DMS 273 treated with DMSO at 0.1 percent for 48 hours (cell line): ENCODE measurements at regions not wholly inside any gene's neighbourhood (a gene's known extent, or its start where the extent isn't known, plus 50 kb on each side); places are given as distances from the start of the nearest gene placed in this dataset.
A peak's percentile ranks its signal among the peaks of the same experiment; 100 is the strongest.

Experiments used
- DNase-seq: peaks from one replicate; lab custom pipeline; 2025; lab: John Stamatoyannopoulos, UW

DNA sequence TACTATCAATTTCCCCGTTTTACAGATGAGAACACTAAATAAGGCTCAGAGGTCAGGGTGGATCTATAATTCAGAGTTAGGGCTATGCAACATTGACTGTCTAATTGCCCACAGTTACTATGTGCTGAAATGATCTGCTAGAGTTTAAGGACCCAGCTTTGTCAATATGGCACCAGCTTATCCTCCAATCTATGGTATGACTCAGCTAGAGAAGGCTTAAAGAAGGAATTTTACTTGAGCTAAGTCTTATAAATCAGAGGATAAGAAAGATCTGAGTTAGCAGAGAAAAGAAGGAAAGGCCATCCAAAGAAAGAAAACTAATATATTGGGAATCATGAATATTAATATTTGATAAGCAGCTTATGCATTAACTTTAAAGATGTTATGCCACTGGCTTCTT is 78.1 kb downstream of the ASB9 start:
- DNase-seq, result no peak

DNA sequence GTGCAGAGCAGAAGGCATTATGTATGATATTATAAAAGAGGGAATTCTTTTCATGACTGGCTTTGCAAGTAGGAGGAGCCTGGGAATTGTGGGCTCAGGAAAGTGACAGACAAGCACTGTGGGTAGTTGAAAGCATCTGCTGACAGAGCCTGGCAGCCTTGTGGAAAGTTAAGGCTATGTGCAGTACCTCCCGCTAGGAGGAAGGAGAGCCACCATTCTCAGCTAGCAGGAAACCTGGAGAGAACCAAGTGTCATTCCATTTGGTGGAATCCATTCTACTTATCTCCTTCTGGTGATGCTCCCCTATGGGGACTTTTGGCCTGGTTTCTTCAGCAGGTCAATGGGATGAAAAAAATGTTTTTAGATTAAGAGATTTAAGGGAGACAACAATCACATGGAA is 81.8 kb downstream of the ASB9 start:
- no peak for DNase-seq

DNA sequence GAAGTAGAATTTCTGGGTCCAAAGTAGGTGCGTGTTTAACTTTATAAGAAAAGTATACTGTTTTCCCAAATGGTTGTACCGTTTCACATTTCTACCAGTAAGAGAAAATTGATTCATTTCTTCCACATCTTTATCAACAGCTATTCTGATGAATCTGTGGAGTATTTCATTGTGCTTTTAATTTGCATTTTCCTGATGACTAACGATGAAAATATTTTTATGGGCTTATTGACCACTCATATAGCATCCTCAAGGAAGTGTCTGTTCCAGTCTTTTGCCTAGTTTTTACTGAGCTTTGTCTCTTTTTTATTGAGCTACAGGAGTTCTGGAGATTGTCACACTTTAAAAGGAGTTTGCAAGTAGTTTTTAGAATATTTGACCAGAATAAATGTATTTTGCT is 92.6 kb downstream of the ASB9 start:
- no peak for DNase-seq

DNA sequence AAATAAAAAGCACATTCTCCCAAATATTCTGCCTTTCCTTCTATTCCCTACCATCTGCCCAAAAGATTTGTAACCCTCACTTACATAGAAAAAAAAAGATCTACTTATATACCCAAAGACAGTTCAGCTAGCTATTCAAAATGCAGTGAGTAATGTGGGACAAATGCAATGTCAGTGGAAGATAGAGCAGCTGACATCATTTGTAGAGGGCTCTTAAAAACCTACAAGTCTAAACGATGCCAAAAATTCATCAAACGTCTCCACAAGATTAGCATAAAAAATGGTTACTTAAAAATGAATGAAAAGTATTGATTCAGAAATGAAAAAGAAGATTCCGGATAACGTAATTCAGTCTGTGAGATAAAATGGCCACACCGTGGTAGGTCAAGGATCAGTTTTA is 96.5 kb downstream of the ASB9 start:
- DNase-seq, result no peak

DNA sequence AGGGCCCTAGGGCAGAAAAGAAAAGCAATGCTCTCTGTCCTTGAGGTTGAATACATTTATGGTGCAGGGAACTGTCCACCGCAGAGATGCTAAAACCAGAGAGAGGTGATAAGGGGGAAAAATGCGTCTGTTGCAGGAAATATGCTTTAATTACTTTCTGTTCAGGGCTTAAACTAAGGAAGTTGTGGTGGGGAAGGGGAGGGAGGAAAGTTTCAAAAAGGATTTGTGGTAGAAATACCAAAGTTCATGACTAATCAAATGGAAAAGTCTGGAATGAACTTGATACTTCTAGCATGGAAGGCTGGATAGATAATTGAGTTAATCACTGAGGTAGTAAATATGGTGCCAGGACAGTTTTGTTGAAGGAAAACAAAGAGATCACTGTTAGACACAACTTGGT is 99.0 kb downstream of the ASB9 start:
- DNase-seq, result no peak

DNA sequence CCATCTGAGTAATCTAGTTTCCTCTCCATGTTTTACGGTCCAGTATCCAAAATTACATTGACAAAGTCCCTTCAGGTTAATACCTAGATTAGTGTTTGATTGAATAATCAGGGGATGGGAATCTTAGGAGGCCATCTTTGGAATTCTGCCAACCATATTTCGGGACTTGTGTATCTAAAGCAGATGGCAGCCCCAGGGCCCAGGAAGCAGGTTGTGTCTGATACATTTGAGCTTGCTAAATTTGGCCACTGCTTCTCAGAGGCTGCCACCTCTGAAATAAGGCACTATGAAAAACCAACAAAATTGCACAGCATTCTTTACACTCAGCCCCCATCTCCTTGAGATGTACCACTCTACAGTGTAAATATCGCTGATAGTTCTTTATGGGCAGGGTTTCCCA is 102.1 kb downstream of the ASB9 start:
- DNase-seq, result no peak

DNA sequence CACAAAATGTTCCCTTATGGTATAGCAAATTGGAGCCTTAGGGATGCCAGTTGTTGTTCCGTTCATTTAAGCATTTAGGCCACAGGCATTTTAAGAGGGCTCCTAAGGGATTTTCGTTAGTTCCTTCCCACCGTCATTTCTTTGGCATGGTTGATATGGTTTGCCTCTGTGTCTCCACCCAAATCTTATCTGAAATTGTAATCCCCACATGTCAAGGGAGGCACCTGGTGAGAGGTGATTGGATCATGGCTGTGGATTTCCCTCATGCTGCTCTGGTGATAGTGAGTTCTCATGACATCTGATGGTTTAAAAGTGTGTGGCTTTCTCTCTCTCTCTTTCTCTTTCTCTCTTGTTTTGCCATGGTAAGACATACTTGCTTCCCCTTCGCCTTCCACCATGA is 104.1 kb downstream of the ASB9 start:
- no peak for DNase-seq

DNA sequence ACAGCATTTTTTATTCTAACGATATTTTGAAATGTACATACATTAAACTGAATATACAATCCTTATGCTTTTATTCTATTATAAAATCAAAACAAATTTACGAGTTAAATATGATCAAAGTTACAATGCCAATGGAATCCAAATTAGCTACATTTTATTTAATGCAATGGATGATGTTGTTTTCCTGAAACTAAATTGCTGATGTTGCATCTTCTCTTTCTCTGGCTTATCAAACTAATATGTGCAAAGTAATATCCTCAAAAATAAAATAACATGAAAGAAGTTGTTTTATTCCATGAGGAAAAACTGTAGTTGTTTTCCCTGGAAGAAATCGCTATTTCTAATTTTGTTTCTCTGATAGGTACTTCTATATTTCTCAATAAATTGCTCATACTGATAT is 106.8 kb downstream of the ASB9 start:
- DNase-seq, result no peak

DNA sequence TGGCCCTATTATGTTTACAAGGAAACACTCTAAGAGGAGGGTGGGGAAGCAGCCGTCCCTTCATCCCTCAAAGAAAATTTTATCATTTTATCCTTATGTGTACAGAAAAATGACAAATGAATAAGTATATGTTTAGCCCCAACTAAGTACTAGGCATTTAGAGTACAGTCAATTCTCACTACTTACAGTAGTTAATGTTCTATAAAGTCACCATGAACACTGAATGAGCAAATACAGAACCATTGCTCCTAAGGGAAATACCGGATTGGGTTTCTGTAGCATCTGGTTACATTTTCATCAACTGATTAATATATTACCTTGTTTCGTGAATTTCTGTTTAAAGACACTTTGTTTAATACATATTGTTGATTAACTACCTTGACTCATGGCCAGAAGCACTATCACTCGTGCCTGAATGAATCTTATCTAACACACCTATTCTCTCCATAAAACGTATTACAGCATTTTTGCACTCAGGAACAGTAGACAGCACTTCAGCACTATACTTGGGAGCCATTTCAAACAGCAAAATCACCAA is 109.3 kb downstream of the ASB9 start:
- no peak for DNase-seq

DNA sequence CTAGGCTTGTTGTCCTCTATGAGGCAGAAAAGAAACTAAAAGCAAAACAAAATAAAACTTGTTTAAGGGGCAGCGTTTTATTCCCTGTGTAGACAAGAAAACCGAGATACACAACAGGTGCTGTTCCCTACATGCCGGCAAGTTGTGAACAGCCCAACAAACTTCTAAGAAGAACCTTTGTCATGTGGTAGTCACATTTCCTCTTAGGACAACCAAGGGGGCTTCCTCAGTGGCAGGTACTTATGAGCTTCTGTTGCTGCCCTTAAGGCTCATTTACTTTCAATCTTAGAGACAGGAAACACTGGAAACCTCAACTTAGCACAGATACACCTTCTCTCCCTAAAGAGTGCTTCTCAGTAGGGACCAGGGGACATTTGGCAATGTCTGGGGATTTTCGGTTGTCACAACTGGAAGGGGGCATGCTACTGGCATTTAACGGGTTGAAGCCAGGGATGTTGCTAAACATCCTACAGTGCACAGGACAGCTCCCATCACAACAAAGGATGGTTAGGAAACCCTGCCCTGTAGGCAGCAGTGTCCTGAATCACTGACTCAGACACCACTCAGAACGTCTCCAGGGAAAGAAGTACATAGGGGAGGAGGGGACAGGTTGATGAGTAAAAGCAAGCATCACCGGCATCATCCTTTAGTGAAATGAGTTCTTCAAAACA is 111.0 kb downstream of the ASB9 start:
- DNase-seq, result no peak

DNA sequence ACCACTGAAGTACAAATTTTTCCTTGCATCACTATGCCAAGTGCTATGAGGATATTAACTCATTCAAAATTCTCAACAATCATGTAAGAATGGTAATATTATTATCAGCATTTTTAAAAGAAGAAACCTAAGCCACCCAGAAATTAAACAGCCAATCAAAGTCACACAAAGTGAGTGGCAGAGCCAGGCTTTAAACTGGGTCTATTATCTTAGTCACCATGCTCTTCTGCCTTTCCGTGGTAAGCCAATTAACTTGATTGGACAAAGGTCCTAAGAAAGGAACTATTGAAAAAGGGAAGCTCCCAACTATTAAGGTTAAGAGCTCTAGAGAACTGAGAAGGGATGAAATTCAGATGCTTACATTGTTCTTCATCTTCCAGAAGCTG is 111.5 kb downstream of the ASB9 start:
- DNase-seq, result no peak

DNA sequence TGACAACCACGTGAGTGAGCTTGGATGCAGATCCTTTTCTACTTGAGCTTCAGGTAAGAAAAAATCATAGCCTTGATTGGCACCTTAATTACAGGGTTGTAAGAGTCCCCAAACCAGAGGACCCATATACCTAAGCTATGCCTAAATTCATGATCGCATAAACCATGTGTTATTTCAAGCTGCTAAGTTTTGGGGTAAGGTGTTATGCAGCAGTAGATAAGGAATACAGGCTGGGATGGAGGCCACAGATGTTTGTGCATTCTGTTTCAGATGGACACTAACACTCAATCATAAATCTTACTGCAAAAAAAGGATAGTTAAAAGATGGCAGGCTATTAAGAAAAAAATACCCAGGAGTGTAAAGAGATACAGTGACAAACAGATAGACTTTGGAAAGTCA is 112.3 kb downstream of the ASB9 start:
- DNase-seq, result no peak

DNA sequence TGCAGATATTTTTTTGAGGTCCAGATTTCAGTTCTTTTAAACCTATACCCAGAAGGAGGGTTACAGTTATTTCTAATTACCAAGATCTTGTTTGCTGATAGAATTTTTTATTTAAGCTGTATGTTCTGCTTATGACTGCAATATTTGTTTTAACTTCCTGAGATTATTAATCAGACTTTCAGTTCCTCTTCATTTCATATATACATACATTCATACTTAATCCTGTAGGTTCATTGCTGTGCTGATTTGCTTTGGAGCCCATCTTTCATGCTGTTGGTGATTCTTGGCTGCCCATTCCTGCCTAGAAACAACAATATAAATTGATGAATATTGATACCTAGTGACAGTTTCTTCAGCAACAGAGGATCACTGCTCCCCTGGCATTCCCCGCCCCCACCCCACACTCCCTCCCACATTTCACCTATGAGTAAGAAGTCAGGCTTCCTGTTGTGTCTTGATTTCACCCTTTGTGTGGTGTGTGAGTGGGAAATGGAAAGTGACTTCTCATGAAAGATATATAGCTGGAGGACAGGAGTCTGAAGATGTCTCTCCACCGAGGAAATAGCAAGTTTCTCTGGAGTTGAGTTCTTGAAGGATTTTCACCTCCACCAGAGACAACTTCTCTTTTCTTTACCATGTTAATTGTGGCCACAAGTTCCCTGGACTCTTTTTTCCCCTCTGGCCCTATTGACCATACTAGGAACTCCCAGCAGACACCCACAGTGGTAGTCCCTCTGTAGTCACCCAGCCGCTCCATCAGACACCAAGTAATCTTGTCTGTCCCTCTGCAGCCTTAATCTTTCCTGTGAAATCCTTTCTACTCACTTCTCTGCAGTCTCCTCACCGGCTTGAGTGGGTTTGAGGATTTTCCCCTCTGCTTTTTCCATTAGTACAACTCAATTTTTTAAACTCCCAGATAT is 118.4 kb downstream of the ASB9 start:
- no peak for DNase-seq

DNA sequence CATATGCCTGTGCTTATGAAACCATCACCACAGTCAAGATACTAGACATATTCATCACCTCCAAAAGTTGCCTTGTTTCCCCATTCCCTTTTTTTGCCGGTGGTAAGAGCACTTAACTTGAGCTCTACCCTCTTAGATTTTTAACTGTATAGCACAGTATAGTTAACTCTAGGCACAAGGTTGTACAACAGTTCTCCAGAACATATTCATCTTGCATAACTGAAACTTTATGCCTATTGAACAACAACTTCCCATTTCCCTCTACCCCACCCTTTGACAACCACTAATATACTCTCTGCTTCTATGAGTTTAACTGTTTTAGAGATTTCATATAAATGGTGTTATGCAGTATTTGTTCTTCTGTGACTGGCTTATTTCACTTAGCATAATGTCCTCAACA is 119.3 kb downstream of the ASB9 start:
- no peak for DNase-seq

DNA sequence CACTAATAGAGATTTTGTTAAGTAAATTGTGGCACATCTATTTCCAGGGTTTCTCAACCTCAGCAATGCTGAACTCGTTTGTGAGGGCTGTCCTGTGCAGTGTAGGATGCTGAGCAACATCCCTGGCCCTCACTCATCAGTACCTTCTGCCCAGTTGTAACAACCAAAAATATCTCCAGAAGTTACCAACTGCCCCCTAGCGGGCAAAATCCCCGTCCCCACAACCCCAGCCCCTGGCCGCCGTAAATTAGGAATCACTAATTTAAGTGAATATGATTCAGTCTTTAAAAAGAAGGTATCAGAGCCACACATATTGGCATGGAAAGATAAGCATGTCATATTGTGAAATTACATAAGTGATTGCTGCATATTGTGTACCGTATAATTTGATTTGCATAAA is 123.4 kb downstream of the ASB9 start:
- DNase-seq, result no peak

DNA sequence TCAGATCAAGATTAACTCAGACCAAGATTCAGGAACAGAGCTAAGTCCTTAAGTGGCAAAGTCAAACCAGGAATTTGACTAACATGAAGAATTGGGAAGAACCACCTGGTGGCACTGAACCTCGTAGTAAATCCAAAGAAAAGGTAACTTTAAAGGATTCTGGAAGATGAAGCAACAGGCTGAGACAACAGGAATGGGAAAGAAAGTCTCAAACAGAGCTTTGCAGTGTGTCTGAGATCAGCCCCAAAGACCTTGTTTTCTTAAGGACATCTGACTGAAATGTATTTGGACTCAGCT is 126.1 kb downstream of the ASB9 start:
- no peak for DNase-seq

DNA sequence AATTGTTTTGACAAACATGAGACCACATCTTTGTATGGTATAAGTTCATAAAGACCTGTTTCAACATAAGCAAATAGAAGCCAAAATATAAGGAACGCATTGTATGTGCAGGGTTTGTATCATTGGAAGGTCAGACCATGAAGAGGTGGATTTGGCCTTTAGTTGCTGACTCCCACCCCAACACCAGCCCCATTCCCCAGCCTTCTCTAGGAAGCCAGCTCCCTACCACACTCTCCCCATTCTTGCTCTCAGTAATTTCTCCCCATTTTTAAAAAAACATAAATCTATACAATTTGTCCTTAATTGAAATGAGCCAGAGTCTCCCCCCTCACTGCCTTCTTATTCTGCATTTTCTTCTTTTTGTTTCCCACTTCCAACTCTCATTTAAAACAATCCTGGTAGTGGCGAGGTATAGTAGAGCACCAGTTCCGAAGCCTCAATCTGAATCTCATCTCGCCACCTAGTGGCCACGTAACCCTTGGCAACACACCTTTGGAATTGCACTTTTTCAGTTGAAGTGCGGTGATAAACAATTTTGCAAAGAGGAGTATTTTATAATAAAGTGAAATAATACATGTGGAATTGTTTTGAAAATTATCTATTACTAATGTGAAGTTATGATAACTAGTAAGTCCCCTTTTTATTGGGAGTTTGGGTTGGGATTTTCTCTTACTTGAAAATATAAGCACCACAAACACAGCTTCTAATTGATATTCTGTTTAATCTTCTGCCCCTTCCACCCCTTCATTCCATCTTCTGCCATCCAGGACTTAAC is 126.6 kb downstream of the ASB9 start:
- DNase-seq, result peak; percentile 11

DNA sequence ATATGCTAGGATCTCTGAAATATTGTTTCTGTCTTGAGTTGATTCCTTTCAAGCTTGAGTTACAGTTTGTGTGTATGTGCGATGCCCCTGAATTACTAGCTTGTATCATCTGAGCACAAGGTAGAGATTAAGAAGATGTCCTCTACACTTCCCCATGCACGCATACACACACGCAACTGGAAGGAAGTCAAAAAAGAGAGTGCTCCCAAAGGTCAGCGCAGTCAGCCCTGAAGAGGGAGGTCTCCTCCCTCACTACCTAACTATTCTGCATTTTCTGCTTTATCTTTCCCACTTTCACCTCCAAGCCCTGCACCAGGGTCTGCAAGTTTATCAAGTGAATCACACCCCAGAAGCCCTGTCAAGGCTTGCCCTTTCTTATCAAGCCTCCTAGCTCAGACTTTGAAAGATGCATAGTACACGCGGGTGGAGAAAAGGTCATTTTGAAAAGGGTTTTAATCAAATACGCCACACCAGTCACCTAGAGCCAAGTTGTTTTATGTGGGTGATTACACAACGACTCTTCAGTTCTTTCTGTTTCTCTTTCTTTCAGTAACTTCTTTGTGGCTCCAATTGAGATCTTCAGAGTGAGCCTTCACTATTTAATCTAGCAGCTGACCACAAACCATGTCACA is 127.7 kb downstream of the ASB9 start:
- DNase-seq, result no peak

DNA sequence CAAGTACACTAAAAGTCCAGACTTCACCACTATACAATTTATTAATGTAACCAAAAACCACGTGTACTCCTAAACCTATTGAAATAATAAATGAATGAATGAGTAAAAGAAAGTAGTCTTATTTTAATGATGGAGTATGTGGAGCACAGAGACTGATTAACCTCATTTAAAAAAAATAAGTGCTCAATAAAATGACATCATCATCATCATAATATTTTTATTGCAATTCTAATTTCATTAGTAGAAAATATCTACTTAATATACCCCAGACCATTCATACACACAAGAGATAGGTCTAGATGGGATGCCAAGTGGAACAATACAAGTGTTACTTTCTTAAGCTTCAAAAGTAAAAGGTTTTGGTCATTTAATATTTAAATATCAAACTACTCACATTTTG is 133.1 kb downstream of the ASB9 start:
- DNase-seq, result no peak

DNA sequence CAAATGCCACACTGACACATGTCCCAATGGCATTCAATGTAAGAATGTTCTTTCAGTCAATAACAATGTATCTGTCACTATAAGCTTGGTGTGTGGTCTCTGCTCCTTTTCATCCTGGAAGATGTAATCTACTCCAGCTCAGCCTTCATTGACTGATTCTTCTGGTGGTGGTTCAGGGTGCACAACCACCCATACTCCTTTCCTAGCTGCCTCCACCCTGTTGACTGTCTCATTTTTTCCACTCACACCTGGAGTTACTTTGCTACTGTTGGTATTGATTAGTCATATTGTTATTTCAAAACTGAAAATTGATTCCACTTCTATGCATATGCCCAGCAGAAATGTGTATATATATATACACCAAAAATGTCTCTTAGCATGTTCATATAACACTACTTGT is 140.5 kb downstream of the ASB9 start:
- DNase-seq, result no peak

DNA sequence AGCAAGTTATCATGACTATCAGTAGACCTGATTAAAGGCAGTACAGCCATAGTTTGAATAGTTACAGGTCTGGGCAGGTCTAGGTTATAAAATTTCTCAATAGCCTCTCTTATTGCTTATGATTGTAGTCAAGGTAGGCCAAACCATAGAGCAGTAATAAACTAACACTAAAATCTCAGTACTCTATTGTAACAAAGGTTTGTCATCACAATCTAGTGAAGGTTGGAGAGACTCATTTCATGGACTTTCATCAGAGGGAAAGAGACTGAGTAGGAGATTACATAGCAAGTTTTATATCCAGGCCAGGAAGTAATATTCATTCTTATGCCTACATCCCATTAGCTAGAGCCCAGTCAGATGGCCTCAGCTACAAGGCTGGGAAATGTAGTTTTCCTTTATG is 141.0 kb downstream of the ASB9 start:
- no peak for DNase-seq

DNA sequence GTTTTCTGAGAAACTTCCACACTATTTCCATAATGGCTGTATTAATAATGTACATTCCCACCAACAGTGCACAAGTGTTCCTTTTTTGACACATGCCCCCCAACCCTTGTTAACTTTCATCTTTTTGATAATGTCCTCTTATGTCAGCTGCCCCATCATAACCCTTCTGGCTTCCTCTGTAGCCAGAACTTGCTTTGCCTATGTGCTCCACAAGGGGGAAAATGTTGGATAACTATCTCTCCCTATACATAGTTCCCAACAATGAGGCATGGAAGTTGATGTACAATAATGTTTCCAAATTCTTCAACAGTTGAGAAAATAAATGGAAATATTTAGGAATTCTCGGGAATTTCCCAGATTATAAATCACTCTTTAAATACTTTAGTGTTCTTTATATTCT is 142.9 kb downstream of the ASB9 start:
- DNase-seq, result no peak
